Muscle of leg (tissue), 3 donors: ENCODE measurements at regions not wholly inside any gene's neighbourhood (a gene's known extent, or its start where the extent isn't known, plus 50 kb on each side); places are given as distances from the start of the nearest gene placed in this dataset.
"Not testable (repeated sequence)": the region's sequence is repeated elsewhere in the genome, so short reads cannot be mapped to it uniquely, and the experiment has no call there.

Experiments
- DNase-seq: peaks from one replicate; pipeline ENCODE4 v3.0.0; 2013
- H3K27ac ChIP-seq: one replicate; pipeline ENCODE4 v1.5.1; 2013; ENCODE audit warnings: mild to moderate bottlenecking, low read length, control low read depth
- H3K27me3 ChIP-seq: one replicate; pipeline ENCODE4 v1.6.1; 2013; ENCODE audit warnings: low read length; ENCODE audit not compliant: control insufficient read depth, insufficient read depth
- H3K36me3 ChIP-seq: one replicate; pipeline ENCODE4 v1.6.1; 2013; ENCODE audit warnings: low read length; ENCODE audit not compliant: control insufficient read depth, insufficient read depth
- H3K4me1 ChIP-seq: one replicate; pipeline ENCODE4 v1.6.1; 2013; ENCODE audit warnings: low read length; ENCODE audit not compliant: control insufficient read depth, insufficient read depth
- H3K4me3 ChIP-seq: one replicate; pipeline ENCODE4 v1.5.1; 2013; ENCODE audit warnings: low read length, control low read depth
- H3K9me3 ChIP-seq: replicated peaks from 2 replicates; pipeline ENCODE4 v1.6.1; 2013; ENCODE audit warnings: low read depth, low read length; ENCODE audit not compliant: control insufficient read depth
- whole genome bisulfite sequencing: methylation state at CpG from one replicate; pipeline ENCODE4 v1.1.5; 2013; ENCODE audit warnings: missing lambda C conversion rate; ENCODE audit not compliant: insufficient coverage; 5-methylcytosine and 5-hydroxymethylcytosine counted together

- Histone ChIP-seq H3K27ac (no peak overlapping the region), H3K36me3 (no peaks in the 10 kb centered on the region), H3K9me3 (no peaks in the 10 kb centered on the region), H3K4me3 (no peak overlapping the region), H3K27me3 (no peaks in the 10 kb centered on the region), H3K4me1 (peaks cover 6% of the 10 kb centered on the region)
- DNase-seq = no peak
- 76% methylated on average over 3 of the region's 3 CpGs for WGBS
These were observed 106.5 kb downstream of the UTP18 start for GRCh38 chr17:51366866-51367265.

- H3K4me3 ChIP-seq, H3K4me1 ChIP-seq, H3K27me3 ChIP-seq, H3K27ac ChIP-seq, H3K9me3 ChIP-seq, H3K36me3 ChIP-seq, DNase-seq: not testable (repeated sequence)
- WGBS = no CpG with 5 or more reads among the region's 1 CpG
These were observed 107.5 kb downstream of the UTP18 start for GRCh38 chr17:51367836-51368235.

DNA sequence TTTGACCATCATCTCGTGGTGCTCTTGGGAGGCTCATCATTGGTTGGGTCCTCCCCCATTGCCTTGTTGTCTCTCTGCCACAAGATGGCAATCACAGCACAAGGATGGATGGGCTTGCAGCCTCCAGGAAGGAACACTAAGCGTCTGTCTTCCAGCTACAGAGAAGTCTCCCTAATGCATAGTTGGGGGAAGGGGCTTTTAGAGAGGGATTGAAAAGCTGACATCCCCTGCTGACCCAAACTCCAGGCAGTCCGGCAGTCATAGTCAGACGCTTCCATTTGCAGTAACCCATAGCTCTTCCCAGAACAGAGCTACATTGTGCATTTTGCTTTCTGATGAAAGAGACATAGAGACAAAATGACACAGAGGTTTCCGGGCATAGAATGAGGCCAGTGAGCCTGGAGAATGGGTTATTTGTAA, 111.4 kb downstream of the UTP18 start:
- 83% methylated on average over 1 of the region's 5 CpGs for WGBS
- Histone ChIP-seq H3K27ac (no peak overlapping the region), H3K36me3 (no peaks in the 10 kb centered on the region), H3K4me3 (no peak overlapping the region), H3K9me3 (peaks cover 2% of the 10 kb centered on the region), H3K4me1 (no peaks in the 10 kb centered on the region), H3K27me3 (no peaks in the 10 kb centered on the region)
- DNase-seq = peak; percentile 83

GRCh38 chr17:51372345-51373004, 112.1 kb downstream of the UTP18 start:
- 67% methylated on average over 2 of the region's 5 CpGs for WGBS
- DNase-seq = peak; percentile 44
- Histone ChIP-seq H3K9me3 (peaks cover 2% of the 10 kb centered on the region), H3K27ac (no peak overlapping the region), H3K36me3 (no peaks in the 10 kb centered on the region), H3K4me1 (no peaks in the 10 kb centered on the region), H3K27me3 (no peaks in the 10 kb centered on the region), H3K4me3 (no peak overlapping the region)

GRCh38 chr17:51373489-51374152, 113.3 kb downstream of the UTP18 start:
- Histone ChIP-seq H3K27ac (no peak overlapping the region), H3K9me3 (peaks cover 2% of the 10 kb centered on the region), H3K4me1 (no peaks in the 10 kb centered on the region), H3K27me3 (no peaks in the 10 kb centered on the region), H3K36me3 (no peaks in the 10 kb centered on the region), H3K4me3 (no peak overlapping the region)
- 50% methylated on average over 1 of the region's 4 CpGs for WGBS
- no peak for DNase-seq

DNA sequence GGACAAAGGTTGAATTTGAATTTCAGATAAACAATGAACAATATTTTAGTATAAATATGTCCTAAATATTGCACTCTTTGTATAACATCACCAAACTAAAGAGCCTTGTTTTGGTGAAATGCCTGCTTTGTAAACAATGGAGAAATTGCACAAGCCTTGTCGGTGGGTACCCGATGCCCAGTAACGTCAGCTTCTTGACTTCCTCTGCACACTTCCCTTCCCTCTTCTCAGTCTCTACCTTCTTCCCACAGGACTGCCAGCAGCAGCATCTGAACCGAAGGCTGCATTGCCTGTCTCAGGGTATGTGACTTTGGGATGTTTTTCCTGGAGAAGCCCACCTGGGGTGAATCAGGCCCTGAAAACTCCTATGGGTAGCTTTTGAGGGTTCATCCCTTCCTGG, 113.9 kb downstream of the UTP18 start:
- H3K4me3 ChIP-seq = no peak overlapping the region
- peaks cover 2% of the 10 kb centered on the region for H3K9me3 ChIP-seq
- DNase-seq = peak; percentile 27
- no peaks in the 10 kb centered on the region for H3K36me3 ChIP-seq
- no peak overlapping the region for H3K27ac ChIP-seq
- no CpG with 5 or more reads among the region's 4 CpGs for WGBS
- H3K4me1 ChIP-seq = no peaks in the 10 kb centered on the region
- no peaks in the 10 kb centered on the region for H3K27me3 ChIP-seq

- no peak overlapping the region for H3K27ac ChIP-seq
- no CpG with 5 or more reads among the region's 3 CpGs for WGBS
- DNase-seq = no peak
- peaks cover 2% of the 10 kb centered on the region for H3K9me3 ChIP-seq
- no peaks in the 10 kb centered on the region for H3K4me1 ChIP-seq
- H3K36me3 ChIP-seq = no peaks in the 10 kb centered on the region
- H3K4me3 ChIP-seq = no peak overlapping the region
- H3K27me3 ChIP-seq = no peaks in the 10 kb centered on the region
These were observed 115.4 kb downstream of the UTP18 start for GRCh38 chr17:51375771-51376170.

- DNase-seq = no peak
- peaks cover 2% of the 10 kb centered on the region for H3K9me3 ChIP-seq
- no peak overlapping the region for H3K4me3 ChIP-seq
- no peaks in the 10 kb centered on the region for H3K4me1 ChIP-seq
- H3K27me3 ChIP-seq = no peaks in the 10 kb centered on the region
- H3K27ac ChIP-seq = no peak overlapping the region
- WGBS = no CpG with 5 or more reads among the region's 1 CpG
- no peaks in the 10 kb centered on the region for H3K36me3 ChIP-seq
These were observed 116.4 kb downstream of the UTP18 start for GRCh38 chr17:51376739-51377138.

DNA sequence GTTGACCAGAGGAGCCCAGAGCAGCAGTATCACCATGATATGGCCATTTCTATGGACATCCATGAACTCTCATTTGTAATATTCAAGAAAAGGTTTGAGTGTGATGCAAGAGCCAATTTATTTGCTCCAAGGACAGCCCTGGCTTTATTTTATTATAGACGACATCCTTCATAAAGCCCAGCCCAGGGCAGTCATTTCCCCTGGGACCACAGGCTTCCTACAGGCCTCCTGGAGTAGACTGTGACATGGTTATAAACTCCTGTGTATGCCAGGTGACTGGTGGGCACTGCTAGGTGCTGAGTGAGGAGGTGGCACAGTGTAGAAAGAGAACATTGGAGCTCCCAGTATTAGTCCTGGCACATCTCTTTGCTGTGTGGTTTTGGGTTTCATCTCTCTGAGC, 120.9 kb downstream of the UTP18 start:
- Histone ChIP-seq H3K9me3 (no peaks in the 10 kb centered on the region), H3K27me3 (no peaks in the 10 kb centered on the region), H3K4me3 (no peak overlapping the region), H3K4me1 (no peaks in the 10 kb centered on the region), H3K27ac (no peak overlapping the region), H3K36me3 (no peaks in the 10 kb centered on the region)
- WGBS = no CpG with 5 or more reads among the region's 1 CpG
- DNase-seq = no peak

DNA sequence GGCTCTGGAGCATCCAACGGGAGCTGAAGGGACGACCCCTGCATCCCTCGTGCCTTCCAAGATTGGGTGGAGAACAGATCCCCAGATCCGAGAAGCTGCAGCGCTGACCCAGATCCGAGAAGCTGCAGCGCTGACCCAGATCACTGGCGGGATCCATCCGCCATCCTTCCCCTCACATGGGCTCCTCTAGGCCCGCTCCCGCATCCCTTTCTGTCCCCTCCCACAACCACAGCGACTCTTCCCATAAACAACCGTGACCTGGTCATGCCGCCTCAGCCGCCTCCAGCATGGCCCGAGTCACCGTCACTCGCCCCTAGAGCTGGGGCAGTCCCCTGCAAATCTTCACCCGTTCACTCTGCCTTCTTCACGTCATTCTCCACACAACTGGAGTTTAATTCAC, 124.9 kb downstream of the UTP18 start:
- no peak for DNase-seq
- Histone ChIP-seq H3K27ac (no peak overlapping the region), H3K27me3 (peaks cover 2% of the 10 kb centered on the region), H3K36me3 (no peaks in the 10 kb centered on the region), H3K4me3 (no peak overlapping the region), H3K4me1 (no peaks in the 10 kb centered on the region), H3K9me3 (no peaks in the 10 kb centered on the region)
- 87% methylated on average over 19 of the region's 20 CpGs for WGBS
